ENCODE measurements at regions not wholly inside any gene's neighbourhood (a gene's known extent, or its start where the extent isn't known, plus 50 kb on each side); places are given as distances from the start of the nearest gene placed in this dataset.
"Not testable (repeated sequence)": the region's sequence is repeated elsewhere in the genome, so short reads cannot be mapped to it uniquely, and the experiment has no call there.

- 28 to 41% (median 34%) methylated on average over 3 of the region's 3 CpGs for WGBS, 3 donors
- H3K4me3 ChIP-seq = no peak overlapping the region
- H3K36me3 ChIP-seq = no peaks in the 10 kb centered on the region
- no peak overlapping the region for H3K27ac ChIP-seq
- H3K4me1 ChIP-seq (ENCODE audit: insufficient read depth) = no peaks in the 10 kb centered on the region
- H3K9me3 ChIP-seq = no peaks in the 10 kb centered on the region
- no peak for TF ChIP-seq EP300 (IDR thresholded peaks at IDR 0.05)
- no peak for TF ChIP-seq CTCF (IDR thresholded peaks at IDR 0.05)
- no peak for TF ChIP-seq POLR2A (IDR thresholded peaks at IDR 0.05)
- intact Hi-C loops (cut with DNase I) = no loop called here
- H3K27me3 ChIP-seq = no peaks in the 10 kb centered on the region
- no peak for DNase-seq
Observed at GRCh38 chr3:191680989-191681597, 220.1 kb downstream of the PYDC2 start.

- TF ChIP-seq EP300 (IDR thresholded peaks at IDR 0.05) (no peak), CTCF (IDR thresholded peaks at IDR 0.05) (no peak), POLR2A (IDR thresholded peaks at IDR 0.05) (no peak)
- Histone ChIP-seq H3K36me3 (no peaks in the 10 kb centered on the region), H3K4me1 (ENCODE audit: insufficient read depth) (no peaks in the 10 kb centered on the region), H3K9me3 (no peaks in the 10 kb centered on the region), H3K4me3 (no peak overlapping the region), H3K27me3 (no peaks in the 10 kb centered on the region), H3K27ac (no peak overlapping the region)
- intact Hi-C loops (cut with DNase I) = no loop called here
- 39 to 58% (median 47%) methylated on average over 5 of the region's 5 CpGs for WGBS, 3 donors
- DNase-seq = no peak
Observed at GRCh38 chr3:191682961-191683360, 222.0 kb downstream of the PYDC2 start.

DNA sequence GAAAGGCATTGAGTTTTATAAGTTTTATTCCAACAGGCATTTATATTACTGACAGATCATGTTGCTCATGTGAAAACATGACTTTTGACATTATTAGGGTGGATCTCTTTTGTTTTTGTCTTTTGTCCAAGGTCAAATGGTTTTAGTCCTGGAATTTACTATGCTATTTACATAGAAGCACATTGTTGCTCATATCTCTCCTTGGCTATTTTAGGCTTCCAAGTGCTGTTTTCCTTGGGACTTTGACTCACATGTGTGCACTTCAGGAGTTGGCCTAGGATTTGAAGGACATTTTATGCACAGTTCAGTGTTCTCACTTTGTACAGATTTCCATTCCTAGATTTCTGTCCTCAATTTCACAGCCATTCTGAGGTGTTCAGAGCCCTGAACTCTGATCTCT lies 225.7 kb downstream of the PYDC2 start:
- H3K4me3 ChIP-seq = no peak overlapping the region
- TF ChIP-seq CTCF (IDR thresholded peaks at IDR 0.05) (no peak), POLR2A (IDR thresholded peaks at IDR 0.05) (no peak), EP300 (IDR thresholded peaks at IDR 0.05) (no peak)
- intact Hi-C loops (cut with DNase I) = no loop called here

GRCh38 chr3:191688756-191689433 lies 227.9 kb downstream of the PYDC2 start:
- WGBS, 3 donors = 49 to 57% (median 52%) methylated on average over 6 of the region's 6 CpGs
- no peaks in the 10 kb centered on the region for H3K27me3 ChIP-seq
- no peaks in the 10 kb centered on the region for H3K36me3 ChIP-seq
- no peak for DNase-seq
- no peak overlapping the region for H3K4me3 ChIP-seq
- TF ChIP-seq EP300 (IDR thresholded peaks at IDR 0.05) (no peak), CTCF (IDR thresholded peaks at IDR 0.05) (no peak), POLR2A (IDR thresholded peaks at IDR 0.05) (no peak)
- H3K4me1 ChIP-seq (ENCODE audit: insufficient read depth) = no peaks in the 10 kb centered on the region
- H3K27ac ChIP-seq = no peak overlapping the region
- no peaks in the 10 kb centered on the region for H3K9me3 ChIP-seq
- intact Hi-C loops (cut with DNase I) = no loop called here

More for the DNA sequence above, 225.7 kb downstream of the PYDC2 start:
- Histone ChIP-seq H3K4me1 (ENCODE audit: insufficient read depth) (no peaks in the 10 kb centered on the region), H3K27ac (no peak overlapping the region), H3K36me3 (no peaks in the 10 kb centered on the region), H3K9me3 (no peaks in the 10 kb centered on the region), H3K27me3 (no peaks in the 10 kb centered on the region)
- DNase-seq = no peak

DNA sequence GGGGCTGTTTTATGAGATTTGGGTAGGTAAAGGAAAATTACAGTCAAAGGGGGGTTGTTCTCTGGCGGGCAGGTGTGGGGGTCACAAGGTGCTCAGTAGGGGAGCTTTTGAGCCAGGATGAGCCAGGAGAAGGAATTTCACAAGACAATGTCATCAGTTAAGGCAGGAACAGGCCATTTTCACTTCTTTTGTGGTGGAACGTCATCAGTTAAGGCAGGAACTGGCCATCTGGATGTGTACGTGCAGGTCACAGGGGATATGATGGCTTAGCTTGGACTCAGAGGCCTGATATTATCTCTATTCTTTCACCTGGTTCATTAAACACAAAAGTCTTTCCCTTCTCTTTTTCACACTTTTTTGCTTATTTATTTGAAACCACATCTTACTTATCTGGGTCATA lies 230.2 kb downstream of the PYDC2 start:
- H3K9me3 ChIP-seq; H3K27ac ChIP-seq; H3K4me3 ChIP-seq; intact Hi-C loops (cut with DNase I); H3K4me1 ChIP-seq (ENCODE audit: insufficient read depth); H3K36me3 ChIP-seq; H3K27me3 ChIP-seq; DNase-seq: not testable (repeated sequence)
- WGBS, 3 donors = 74 to 78% (median 76%) methylated on average over 3 of the region's 3 CpGs

All from ovary (tissue), 7 donors.